Memory B cell (primary cell): ENCODE measurements at regions not wholly inside any gene's neighbourhood (a gene's known extent, or its start where the extent isn't known, plus 50 kb on each side); places are given as distances from the start of the nearest gene placed in this dataset.

Source experiments
- ATAC-seq: fragments of 150-1000 bp; cut with Tn5 transposase; 2 replicates; pipeline ENCODE4 v1.10.0; 2021; ENCODE audit warnings: low read depth, mild to moderate bottlenecking, moderate library complexity
- DNase-seq, 2 donors: peaks; one replicate each; pipeline ENCODE4 v3.0.0; 2022; ENCODE audit warnings: low spot score in 2 of 2
- H3K27ac Mint-ChIP-seq: one replicate; pipeline ENCODE4 v1.8.0; 2022; ENCODE audit warnings: mild to moderate bottlenecking, moderate library complexity, mixed read lengths
- H3K27me3 Mint-ChIP-seq: one replicate; pipeline ENCODE4 v1.8.0; 2022; ENCODE audit warnings: mixed read lengths
- H3K36me3 Mint-ChIP-seq: one replicate; pipeline ENCODE4 v1.8.0; 2022; ENCODE audit warnings: mild to moderate bottlenecking, mixed read lengths
- H3K4me1 Mint-ChIP-seq: one replicate; pipeline ENCODE4 v1.8.0; 2022; ENCODE audit warnings: mixed read lengths
- H3K4me3 Mint-ChIP-seq: one replicate; pipeline ENCODE4 v1.8.0; 2022; ENCODE audit warnings: mild to moderate bottlenecking, moderate library complexity, mixed read lengths
- H3K9me3 Mint-ChIP-seq: one replicate; pipeline ENCODE4 v1.8.0; 2022; ENCODE audit warnings: mixed read lengths

- Mint-ChIP-seq H3K4me3 (no peak overlapping the region), H3K27ac (no peak overlapping the region), H3K9me3 (no peaks in the 10 kb centered on the region), H3K4me1 (no peaks in the 10 kb centered on the region), H3K36me3 (peaks cover 2% of the 10 kb centered on the region), H3K27me3 (peaks cover 2% of the 10 kb centered on the region)
- DNase-seq (no peak), ATAC-seq (no peak)
Observed at GRCh38 chr7:35581605-35582210, 113.2 kb downstream of the HERPUD2 start.

DNA sequence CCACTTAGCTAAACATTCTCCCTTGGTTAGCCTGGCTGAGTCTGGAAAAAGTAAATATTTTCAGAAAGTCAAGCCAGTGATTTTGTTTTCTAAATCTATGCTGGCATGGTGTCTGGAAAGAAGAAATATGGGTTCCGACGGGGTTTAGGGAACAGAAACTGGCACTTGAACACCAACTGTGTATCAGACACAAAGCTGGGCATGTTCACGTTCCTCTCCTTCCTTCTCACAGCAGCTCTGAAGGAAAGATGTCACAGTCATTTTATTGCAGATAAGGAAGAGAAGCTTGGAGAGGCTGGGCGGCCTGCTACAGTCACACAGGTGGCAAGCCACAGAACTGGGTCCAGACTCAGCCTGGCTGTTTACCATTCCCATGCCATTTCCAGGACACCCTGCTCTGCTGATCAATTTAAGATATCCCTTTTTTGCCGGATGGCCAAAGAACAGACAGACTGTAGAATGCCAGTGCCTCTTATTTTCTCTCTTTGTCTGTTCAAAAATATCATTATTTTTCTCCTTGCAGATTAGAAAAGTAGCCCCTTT is 118.8 kb downstream of the HERPUD2 start:
- Mint-ChIP-seq H3K9me3 (no peaks in the 10 kb centered on the region), H3K27me3 (peaks cover 2% of the 10 kb centered on the region), H3K4me3 (no peak overlapping the region), H3K36me3 (peaks cover 5% of the 10 kb centered on the region), H3K27ac (no peak overlapping the region), H3K4me1 (peaks cover 7% of the 10 kb centered on the region)
- ATAC-seq (peak; percentile 50), DNase-seq (no peak)

DNA sequence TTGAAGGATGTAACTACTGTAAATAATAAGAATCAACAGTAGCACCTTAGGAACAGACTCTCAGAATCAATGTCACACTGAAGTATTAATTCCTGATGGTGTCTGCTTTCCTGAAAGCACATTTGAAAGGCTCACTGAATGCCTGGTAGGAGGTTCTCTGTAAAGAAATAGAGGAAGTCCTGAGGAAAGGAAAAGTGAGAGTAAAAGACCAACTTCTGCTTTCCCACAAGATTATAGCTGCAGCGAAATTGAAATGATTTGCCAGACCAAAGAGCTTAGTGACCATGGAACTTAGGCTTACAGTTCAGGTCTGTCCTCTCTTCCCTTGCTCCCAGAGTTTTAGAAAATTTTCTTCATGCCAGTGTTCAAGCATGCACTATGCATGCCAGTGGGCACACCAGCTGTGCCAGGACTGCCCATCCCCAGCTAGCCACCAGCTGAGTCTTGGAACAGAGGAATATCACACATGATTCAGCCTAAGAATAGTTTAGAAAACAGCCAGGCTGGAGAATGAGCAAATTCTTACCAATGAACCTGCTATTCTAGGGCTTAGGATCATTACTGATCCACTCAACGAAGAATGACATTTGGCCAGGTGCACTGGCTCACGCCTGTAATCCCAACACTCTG is 123.2 kb downstream of the HERPUD2 start:
- H3K27ac Mint-ChIP-seq, result no peak overlapping the region
- ATAC-seq (peak; percentile 85), DNase-seq (peak in 1 of 2 donors; percentile 7)
- no peaks in the 10 kb centered on the region for H3K9me3 Mint-ChIP-seq
- H3K4me3 Mint-ChIP-seq, result peak overlapping the region; percentile 51
- H3K27me3 Mint-ChIP-seq, result no peaks in the 10 kb centered on the region
- peaks cover 3% of the 10 kb centered on the region for H3K36me3 Mint-ChIP-seq
- H3K4me1 Mint-ChIP-seq, result peaks cover 19% of the 10 kb centered on the region

- H3K4me1 Mint-ChIP-seq, result peaks cover 17% of the 10 kb centered on the region
- no peaks in the 10 kb centered on the region for H3K9me3 Mint-ChIP-seq
- no peaks in the 10 kb centered on the region for H3K36me3 Mint-ChIP-seq
- ATAC-seq, result no peak
- no peak for DNase-seq
- no peaks in the 10 kb centered on the region for H3K27me3 Mint-ChIP-seq
- H3K27ac Mint-ChIP-seq, result no peak overlapping the region
- H3K4me3 Mint-ChIP-seq, result peak overlapping the region; percentile 12
Observed at GRCh38 chr7:35570937-35571336, 124.0 kb downstream of the HERPUD2 start.

GRCh38 chr7:35565927-35566326 is 129.0 kb downstream of the HERPUD2 start:
- DNase-seq, result no peak
- no peak overlapping the region for H3K27ac Mint-ChIP-seq
- no peak for ATAC-seq
- H3K4me1 Mint-ChIP-seq, result peaks cover 10% of the 10 kb centered on the region
- no peaks in the 10 kb centered on the region for H3K36me3 Mint-ChIP-seq
- no peak overlapping the region for H3K4me3 Mint-ChIP-seq
- H3K9me3 Mint-ChIP-seq, result no peaks in the 10 kb centered on the region
- H3K27me3 Mint-ChIP-seq, result peaks cover 4% of the 10 kb centered on the region

DNA sequence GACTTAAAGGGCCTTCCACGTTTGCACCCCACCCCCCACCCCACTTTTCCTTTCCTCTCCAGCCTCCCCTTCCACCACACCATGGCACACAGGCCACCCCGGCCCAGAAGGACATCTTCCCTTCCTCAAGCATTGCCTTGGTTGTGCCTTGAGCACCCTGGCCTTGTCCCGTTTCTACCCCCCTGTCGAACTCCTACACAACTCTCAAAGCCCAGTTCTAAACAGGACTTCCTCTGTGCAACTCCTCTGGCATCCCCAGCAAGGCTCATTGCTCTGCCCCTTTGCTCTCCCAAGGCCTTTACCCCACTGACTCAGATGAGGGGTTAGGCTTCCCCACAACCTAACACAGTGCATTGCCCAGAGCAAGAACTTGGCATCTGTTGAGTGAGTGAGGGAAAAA is 136.1 kb downstream of the HERPUD2 start:
- ATAC-seq, result no peak
- Mint-ChIP-seq H3K4me3 (no peak overlapping the region), H3K27ac (no peak overlapping the region), H3K9me3 (no peaks in the 10 kb centered on the region), H3K4me1 (no peaks in the 10 kb centered on the region), H3K27me3 (peaks cover 18% of the 10 kb centered on the region), H3K36me3 (peaks cover 3% of the 10 kb centered on the region)
- no peak for DNase-seq

GRCh38 chr7:35556515-35557471 is 138.1 kb downstream of the HERPUD2 start:
- Mint-ChIP-seq H3K27me3 (peaks cover 20% of the 10 kb centered on the region), H3K4me1 (no peaks in the 10 kb centered on the region), H3K9me3 (no peaks in the 10 kb centered on the region), H3K4me3 (no peak overlapping the region), H3K27ac (no peak overlapping the region), H3K36me3 (peaks cover 3% of the 10 kb centered on the region)
- DNase-seq (no peak), ATAC-seq (no peak)

GRCh38 chr7:35555934-35556333 is 139.0 kb downstream of the HERPUD2 start:
- Mint-ChIP-seq H3K27me3 (peaks cover 18% of the 10 kb centered on the region), H3K9me3 (no peaks in the 10 kb centered on the region), H3K36me3 (peaks cover 3% of the 10 kb centered on the region), H3K27ac (no peak overlapping the region), H3K4me3 (no peak overlapping the region), H3K4me1 (no peaks in the 10 kb centered on the region)
- no peak for DNase-seq
- ATAC-seq, result no peak

- no peak for ATAC-seq
- Mint-ChIP-seq H3K27ac (no peak overlapping the region), H3K27me3 (peaks cover 17% of the 10 kb centered on the region), H3K4me1 (no peaks in the 10 kb centered on the region), H3K9me3 (no peaks in the 10 kb centered on the region), H3K4me3 (no peak overlapping the region), H3K36me3 (peaks cover 3% of the 10 kb centered on the region)
- DNase-seq, result no peak
Observed at GRCh38 chr7:35555386-35555785, 139.5 kb downstream of the HERPUD2 start.

- H3K9me3 Mint-ChIP-seq, result no peaks in the 10 kb centered on the region
- H3K36me3 Mint-ChIP-seq, result no peaks in the 10 kb centered on the region
- H3K4me1 Mint-ChIP-seq, result no peaks in the 10 kb centered on the region
- DNase-seq (no peak), ATAC-seq (no peak)
- H3K4me3 Mint-ChIP-seq, result no peak overlapping the region
- peaks cover 12% of the 10 kb centered on the region for H3K27me3 Mint-ChIP-seq
- H3K27ac Mint-ChIP-seq, result no peak overlapping the region
Observed at GRCh38 chr7:35553519-35553918, 141.4 kb downstream of the HERPUD2 start.

DNA sequence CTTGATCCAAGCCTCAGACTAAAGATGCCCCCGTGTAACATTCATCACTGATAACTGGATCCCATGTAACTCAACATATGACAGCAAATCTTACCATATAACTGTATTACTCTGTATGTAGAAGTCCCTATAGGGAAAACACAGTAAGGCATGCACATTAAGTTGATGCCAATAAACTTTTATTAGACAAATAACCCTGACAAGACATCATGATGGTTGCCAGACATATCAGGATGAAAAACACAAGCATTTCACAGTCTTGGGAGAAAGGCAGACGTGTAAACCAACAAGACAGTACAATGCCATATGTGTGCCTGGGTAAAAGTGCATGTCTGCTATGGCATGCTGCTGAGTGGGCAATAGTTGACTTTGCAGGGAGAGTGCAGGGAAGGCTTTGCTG is 142.2 kb downstream of the HERPUD2 start:
- DNase-seq (no peak), ATAC-seq (no peak)
- no peak overlapping the region for H3K27ac Mint-ChIP-seq
- no peak overlapping the region for H3K4me3 Mint-ChIP-seq
- no peaks in the 10 kb centered on the region for H3K9me3 Mint-ChIP-seq
- H3K27me3 Mint-ChIP-seq, result peaks cover 9% of the 10 kb centered on the region
- no peaks in the 10 kb centered on the region for H3K4me1 Mint-ChIP-seq
- no peaks in the 10 kb centered on the region for H3K36me3 Mint-ChIP-seq

GRCh38 chr7:35551321-35552081 is 143.4 kb downstream of the HERPUD2 start:
- no peaks in the 10 kb centered on the region for H3K9me3 Mint-ChIP-seq
- no peak overlapping the region for H3K4me3 Mint-ChIP-seq
- no peak for DNase-seq

DNA sequence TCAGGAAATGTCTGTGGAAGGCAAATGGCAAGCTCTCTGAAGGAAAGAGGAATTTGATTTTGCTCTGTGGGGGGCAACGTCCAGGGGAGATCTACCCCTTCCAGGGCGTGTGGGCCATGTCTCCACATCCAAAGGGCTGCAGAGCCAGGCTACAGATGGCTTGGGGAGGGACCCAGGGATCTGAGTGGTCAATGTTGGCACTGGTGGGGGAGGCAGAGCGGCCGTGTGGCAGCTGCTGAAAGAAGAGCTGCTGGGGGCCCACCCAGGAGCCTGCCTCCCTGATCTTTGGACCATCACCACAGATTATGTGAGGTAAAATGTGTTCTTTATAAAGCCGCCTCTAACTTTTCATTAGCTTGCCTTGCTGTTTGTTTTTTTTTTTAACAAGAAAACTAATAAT is 144.1 kb downstream of the HERPUD2 start:
- Mint-ChIP-seq H3K9me3 (no peaks in the 10 kb centered on the region), H3K4me3 (no peak overlapping the region), H3K4me1 (no peaks in the 10 kb centered on the region), H3K27me3 (peaks cover 9% of the 10 kb centered on the region), H3K27ac (no peak overlapping the region), H3K36me3 (no peaks in the 10 kb centered on the region)
- ATAC-seq, result no peak
- no peak for DNase-seq

More at GRCh38 chr7:35551321-35552081, 143.4 kb downstream of the HERPUD2 start:
- peaks cover 9% of the 10 kb centered on the region for H3K27me3 Mint-ChIP-seq
- H3K27ac Mint-ChIP-seq, result no peak overlapping the region
- no peaks in the 10 kb centered on the region for H3K36me3 Mint-ChIP-seq
- no peak for ATAC-seq
- H3K4me1 Mint-ChIP-seq, result no peaks in the 10 kb centered on the region
